ENCODE measurements at regions not wholly inside any gene's neighbourhood (a gene's known extent, or its start where the extent isn't known, plus 50 kb on each side); places are given as distances from the start of the nearest gene placed in this dataset.

DNA sequence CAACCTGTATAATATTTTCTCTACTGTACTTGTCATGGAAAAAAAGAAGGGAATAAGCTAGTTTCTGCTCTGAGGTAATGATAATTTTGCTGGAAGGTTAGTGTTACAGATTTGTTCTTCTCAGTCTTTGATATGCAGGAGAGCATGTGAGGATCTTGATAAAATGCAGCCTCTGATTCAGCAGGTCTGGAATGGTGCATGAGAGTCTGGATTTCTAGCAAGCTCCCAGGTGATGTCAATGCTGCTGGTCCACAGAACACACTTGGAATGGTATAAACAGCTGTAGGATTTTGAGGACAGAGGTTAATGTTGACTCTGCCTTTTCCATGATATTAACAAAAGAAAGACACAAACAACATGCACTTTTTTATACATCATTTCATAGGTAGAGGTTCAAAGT lies 173.6 kb downstream of the NDFIP2 start:
- Histone ChIP-seq H3K4me3 (no peak overlapping the region), H3K27me3 (no peaks in the 10 kb centered on the region), H3K4me1 (no peaks in the 10 kb centered on the region), H3K27ac (no peak overlapping the region), H3K36me3 (no peaks in the 10 kb centered on the region), H3K9ac (ENCODE audit: low read depth in 2 of 2, low read length in 2 of 2) (no peak overlapping the region), H3K9me3 (no peaks in the 10 kb centered on the region)
- intact Hi-C loops (cut with DNase I): no loop called here
- DNase-seq: no peak
- TF ChIP-seq, protein P1, sequence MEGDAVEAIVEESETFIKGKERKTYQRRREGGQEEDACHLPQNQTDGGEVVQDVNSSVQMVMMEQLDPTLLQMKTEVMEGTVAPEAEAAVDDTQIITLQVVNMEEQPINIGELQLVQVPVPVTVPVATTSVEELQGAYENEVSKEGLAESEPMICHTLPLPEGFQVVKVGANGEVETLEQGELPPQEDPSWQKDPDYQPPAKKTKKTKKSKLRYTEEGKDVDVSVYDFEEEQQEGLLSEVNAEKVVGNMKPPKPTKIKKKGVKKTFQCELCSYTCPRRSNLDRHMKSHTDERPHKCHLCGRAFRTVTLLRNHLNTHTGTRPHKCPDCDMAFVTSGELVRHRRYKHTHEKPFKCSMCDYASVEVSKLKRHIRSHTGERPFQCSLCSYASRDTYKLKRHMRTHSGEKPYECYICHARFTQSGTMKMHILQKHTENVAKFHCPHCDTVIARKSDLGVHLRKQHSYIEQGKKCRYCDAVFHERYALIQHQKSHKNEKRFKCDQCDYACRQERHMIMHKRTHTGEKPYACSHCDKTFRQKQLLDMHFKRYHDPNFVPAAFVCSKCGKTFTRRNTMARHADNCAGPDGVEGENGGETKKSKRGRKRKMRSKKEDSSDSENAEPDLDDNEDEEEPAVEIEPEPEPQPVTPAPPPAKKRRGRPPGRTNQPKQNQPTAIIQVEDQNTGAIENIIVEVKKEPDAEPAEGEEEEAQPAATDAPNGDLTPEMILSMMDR (IDR thresholded peaks at IDR 0.05): no peak

DNA sequence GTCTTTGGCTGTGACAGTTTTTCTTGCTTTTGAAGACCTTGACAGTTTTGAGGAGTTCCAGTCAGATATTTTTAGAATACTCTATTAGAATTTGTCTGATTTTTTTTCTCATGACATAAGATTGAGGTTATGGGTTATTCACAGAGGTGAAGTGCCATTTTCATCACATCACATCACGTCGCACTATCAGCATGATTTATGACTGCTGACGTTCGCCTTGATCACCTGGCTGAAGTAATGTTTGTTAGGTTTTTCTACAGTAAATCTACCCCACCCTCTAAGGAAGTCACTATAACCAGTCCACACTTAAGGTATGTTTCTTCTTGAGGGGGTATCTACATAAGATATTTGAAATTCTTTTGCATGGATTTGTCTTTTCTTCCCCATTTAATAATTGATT lies 169.7 kb downstream of the NDFIP2 start:
- Histone ChIP-seq H3K27ac (no peak overlapping the region), H3K4me1 (no peaks in the 10 kb centered on the region), H3K9ac (ENCODE audit: low read depth in 2 of 2, low read length in 2 of 2) (no peak overlapping the region), H3K27me3 (no peaks in the 10 kb centered on the region), H3K4me3 (no peak overlapping the region), H3K36me3 (no peaks in the 10 kb centered on the region), H3K9me3 (no peaks in the 10 kb centered on the region)
- no peak for DNase-seq
- intact Hi-C loops (cut with DNase I): no loop called here
- TF ChIP-seq, protein P1 (IDR thresholded peaks at IDR 0.05): no peak

DNA sequence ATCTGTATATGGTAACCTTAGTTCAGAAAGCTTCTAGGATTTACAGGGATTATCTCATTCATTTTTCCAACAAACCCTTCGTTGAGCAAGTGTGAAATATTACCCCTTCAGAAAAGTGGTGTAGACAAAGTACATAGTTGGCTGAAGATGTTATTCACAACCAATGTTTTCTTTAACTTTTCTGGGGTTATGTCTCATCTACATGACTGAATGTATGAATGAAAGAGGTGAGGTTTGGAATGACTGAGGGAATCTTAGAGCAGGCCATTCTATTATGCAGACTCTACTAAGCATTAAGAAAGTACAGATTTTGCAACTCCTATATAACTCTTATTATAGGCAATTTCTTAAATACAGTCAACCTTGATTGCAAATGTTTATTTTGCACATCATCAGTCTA lies 167.2 kb downstream of the NDFIP2 start:
- Histone ChIP-seq H3K9me3 (no peaks in the 10 kb centered on the region), H3K4me1 (no peaks in the 10 kb centered on the region), H3K27me3 (no peaks in the 10 kb centered on the region), H3K27ac (no peak overlapping the region), H3K36me3 (no peaks in the 10 kb centered on the region), H3K9ac (ENCODE audit: low read depth in 2 of 2, low read length in 2 of 2) (no peak overlapping the region), H3K4me3 (no peak overlapping the region)
- DNase-seq: no peak
- intact Hi-C loops (cut with DNase I): no loop called here
- TF ChIP-seq, protein P1 (IDR thresholded peaks at IDR 0.05): no peak

DNA sequence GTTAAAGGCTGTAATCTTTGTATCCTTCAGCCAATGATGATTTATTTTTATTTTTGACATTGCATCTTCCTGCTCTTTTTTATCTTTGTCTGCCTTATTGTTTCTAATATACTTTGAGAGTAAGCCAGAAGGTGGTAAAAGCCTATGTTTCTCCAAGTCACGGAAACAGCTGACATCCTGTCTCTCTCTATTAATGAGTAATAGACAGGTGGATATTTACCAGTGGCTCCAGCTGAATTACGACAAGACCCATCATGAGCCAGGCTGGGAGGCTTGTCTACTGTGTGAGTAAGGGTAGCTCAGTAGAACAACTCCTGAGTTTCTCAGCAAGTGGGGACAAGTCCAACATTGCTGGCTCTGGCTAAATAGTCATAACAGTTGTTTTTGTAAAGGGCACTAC lies 166.6 kb downstream of the NDFIP2 start:
- no peak for DNase-seq
- Histone ChIP-seq H3K27ac (no peak overlapping the region), H3K4me1 (no peaks in the 10 kb centered on the region), H3K9me3 (no peaks in the 10 kb centered on the region), H3K4me3 (no peak overlapping the region), H3K36me3 (no peaks in the 10 kb centered on the region), H3K27me3 (no peaks in the 10 kb centered on the region), H3K9ac (ENCODE audit: low read depth in 2 of 2, low read length in 2 of 2) (no peak overlapping the region)
- intact Hi-C loops (cut with DNase I): no loop called here
- TF ChIP-seq, protein P1 (IDR thresholded peaks at IDR 0.05): no peak

DNA sequence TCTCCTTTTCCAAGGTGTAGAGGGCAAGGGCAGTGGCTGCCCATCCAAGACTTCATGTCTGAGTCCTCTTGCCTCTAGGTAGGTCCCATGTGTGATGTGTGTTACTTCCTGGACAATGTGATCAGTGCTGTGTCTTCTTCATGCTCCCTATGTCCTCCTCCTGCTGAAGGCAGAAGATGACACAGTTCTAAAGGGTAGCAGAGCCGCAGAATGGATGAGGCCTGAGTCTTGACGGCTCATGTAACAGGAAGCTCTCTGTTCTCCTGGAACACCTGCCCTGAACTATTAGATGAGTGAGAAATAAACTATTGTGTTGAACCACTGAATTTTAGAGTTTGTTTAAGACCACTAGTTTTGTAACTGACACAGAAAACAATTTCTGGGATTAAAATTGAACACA lies 165.9 kb downstream of the NDFIP2 start:
- intact Hi-C loops (cut with DNase I): no loop called here

More for the DNA sequence above, 165.9 kb downstream of the NDFIP2 start:
- TF ChIP-seq, protein P1 (IDR thresholded peaks at IDR 0.05): no peak
- Histone ChIP-seq H3K9ac (ENCODE audit: low read depth in 2 of 2, low read length in 2 of 2) (no peak overlapping the region), H3K27me3 (no peaks in the 10 kb centered on the region), H3K4me1 (no peaks in the 10 kb centered on the region), H3K9me3 (no peaks in the 10 kb centered on the region), H3K4me3 (no peak overlapping the region), H3K27ac (no peak overlapping the region), H3K36me3 (no peaks in the 10 kb centered on the region)
- DNase-seq: no peak

Measured in colonic mucosa (tissue), 4 donors.